HG03469 (cell line): ENCODE measurements at regions not wholly inside any gene's neighbourhood (a gene's known extent, or its start where the extent isn't known, plus 50 kb on each side); places are given as distances from the start of the nearest gene placed in this dataset.

Experiments
- ATAC-seq: cut with Tn5 transposase; IDR thresholded peaks from one replicate; pipeline ENCODE4 v1.9.1; 2021; ENCODE audit warnings: mild to moderate bottlenecking, moderate library complexity, moderate number of reproducible peaks; ENCODE audit not compliant: unreplicated experiment

GRCh38 chr21:15233611-15234010, 168.8 kb upstream of the NRIP1 start:
- no peak for ATAC-seq

- ATAC-seq = no peak
Measured at GRCh38 chr21:15236111-15236510, 171.3 kb upstream of the NRIP1 start.

DNA sequence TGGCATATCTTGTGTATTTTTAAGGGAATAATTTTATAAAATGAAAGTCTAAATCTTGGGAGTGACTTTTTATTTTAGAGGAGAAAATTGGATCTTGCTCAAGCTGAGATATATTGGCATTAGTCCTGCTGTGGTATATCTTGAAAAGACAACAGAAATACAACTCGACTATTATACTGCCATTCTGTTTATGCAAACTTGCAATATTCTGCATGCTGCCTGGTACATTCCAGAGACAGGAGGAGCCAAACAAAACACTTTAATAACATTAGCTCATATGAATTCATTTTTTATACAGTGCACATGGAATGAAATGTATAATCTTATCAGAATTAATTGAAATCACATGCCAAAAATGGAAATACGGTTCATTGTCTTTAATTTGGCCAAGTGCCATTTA, 176.0 kb upstream of the NRIP1 start:
- ATAC-seq = no peak

- no peak for ATAC-seq
Measured at GRCh38 chr21:15241997-15242736, 177.4 kb upstream of the NRIP1 start.

- ATAC-seq = no peak
Measured at GRCh38 chr21:15242906-15243305, 178.1 kb upstream of the NRIP1 start.

- no peak for ATAC-seq
Measured at GRCh38 chr21:15243406-15243805, 178.6 kb upstream of the NRIP1 start.

DNA sequence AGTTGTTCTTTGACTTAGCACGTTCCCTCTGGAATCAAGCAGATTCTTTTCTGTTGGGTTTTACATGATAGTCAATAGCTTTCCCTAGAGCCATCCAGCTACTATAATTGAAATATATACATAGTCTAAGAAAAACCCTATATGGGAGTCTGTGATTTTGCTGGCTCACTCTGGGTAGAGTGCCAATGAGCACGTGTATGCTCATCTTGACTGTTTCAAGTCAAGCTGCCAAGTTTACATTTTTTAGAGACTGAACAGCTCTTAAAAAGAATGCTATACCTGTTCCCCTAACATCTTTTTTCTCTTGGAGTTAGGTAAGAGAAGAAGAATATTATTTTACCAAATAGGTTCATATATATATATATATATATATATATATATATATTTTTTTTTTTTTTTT, 182.8 kb upstream of the NRIP1 start:
- ATAC-seq = no peak

DNA sequence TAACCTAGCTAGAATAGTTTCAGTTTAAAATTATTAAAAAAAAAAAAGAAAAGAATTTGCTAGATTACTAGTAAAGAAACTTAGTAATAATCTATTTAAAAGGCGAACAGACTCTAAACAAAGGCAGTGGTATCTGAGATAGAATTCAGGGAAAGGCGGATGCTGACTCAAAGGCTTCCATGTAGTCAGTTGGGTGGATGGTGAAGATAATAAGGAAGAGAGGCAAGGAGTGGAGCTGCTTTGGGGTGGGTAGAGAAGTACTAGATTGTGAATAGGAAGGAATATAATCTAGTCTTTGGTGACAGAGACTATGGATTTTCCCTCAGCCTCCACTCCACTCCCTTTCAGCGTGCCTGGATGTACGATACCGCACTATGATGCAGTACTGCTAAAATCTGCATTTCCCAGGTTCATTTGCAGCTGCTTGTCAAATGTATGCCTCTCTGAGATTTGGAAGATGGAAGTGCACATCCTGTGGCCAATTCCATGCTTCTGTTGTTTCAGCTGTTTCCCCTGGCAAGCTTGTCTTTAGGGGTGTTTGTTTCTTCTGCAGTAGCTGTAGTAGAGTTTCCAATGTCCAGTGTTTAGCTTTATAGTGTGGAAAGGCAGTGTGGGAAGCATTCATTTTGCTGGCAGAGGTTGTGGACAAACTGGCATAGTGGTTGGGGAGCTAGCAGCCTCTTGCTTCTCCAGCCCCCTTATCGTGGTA, 184.6 kb upstream of the NRIP1 start:
- ATAC-seq = no peak

DNA sequence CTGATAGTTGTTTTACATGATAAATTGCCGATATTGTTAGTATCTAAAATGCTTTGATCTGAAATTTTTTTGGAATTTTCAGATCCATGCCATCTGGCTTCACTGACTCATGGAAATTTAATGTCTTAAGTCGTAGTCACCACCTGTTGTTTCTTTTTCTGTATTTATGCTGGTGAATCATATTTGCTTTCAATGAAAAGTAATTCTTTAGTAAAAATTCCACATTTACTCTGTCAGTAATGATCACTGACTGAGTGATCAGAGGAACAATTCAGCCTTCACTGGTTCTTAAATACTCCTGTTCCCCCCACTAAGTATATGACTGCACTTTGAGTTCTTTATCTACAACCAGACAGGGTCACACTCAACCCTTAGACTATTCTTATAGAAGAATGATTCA, 185.6 kb upstream of the NRIP1 start:
- no peak for ATAC-seq

DNA sequence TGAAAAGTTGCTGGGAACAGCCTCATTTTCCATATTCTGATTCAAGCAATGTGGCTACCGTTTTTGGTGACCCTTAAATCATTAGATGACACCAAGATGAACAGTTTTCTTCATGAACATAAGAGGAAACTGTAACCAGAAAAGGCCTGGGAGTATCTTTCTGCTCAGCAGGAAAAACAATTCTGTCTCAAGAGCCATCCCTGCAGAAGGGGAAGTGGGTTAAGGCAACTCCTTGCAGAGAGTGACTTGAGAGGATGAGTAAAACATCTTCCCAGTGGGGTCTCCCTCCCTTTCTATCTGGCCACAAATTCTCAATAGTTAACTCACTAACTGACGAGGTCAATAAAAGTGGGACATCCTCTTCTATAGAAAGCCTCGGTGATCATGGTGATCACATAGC, 187.6 kb upstream of the NRIP1 start:
- ATAC-seq = no peak

GRCh38 chr21:15254111-15254510, 189.3 kb upstream of the NRIP1 start:
- no peak for ATAC-seq

DNA sequence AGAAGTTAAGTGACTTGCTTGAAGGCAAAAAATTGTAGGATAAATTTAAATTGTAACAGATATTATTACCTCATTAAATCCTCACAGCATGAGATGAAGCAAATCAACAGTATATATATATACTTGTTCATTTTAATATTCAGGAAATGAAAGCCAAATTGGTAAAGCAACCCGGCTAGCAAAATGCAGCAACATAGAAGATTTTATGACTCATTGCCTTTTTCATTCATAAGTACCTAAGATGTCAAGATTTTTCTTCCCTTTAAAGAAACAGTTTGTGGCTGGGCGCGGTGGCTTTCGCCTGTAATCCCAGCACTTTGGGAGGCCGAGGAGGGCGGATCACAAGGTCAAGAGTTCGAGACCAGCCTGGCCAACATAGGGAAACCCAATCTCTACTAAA, 190.5 kb upstream of the NRIP1 start:
- ATAC-seq = no peak

GRCh38 chr21:15255763-15256162, 191.0 kb upstream of the NRIP1 start:
- ATAC-seq = no peak

DNA sequence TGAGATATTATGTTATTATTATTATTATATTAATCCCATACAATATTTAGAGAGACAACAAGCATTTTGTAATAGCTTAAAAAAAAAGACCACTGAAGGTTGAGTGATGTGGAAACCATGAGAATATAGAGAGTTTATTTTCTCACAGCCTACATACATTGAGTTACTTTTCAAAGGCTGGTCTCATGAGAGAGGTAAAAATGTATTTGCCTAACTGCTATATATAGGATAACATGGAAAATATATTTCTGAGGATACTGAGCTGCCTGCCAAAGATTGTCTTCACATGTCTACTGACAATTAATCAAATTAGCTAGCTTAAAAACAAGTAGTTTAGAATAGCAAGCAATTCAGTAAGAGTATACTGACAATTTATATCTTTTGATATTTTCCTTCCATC, 192.2 kb upstream of the NRIP1 start:
- ATAC-seq = no peak

GRCh38 chr21:15257646-15258045, 192.8 kb upstream of the NRIP1 start:
- ATAC-seq = no peak

- ATAC-seq = no peak
Measured at GRCh38 chr21:15259824-15260223, 195.0 kb upstream of the NRIP1 start.

- ATAC-seq = no peak
Measured at GRCh38 chr21:15260604-15261003, 195.8 kb upstream of the NRIP1 start.

DNA sequence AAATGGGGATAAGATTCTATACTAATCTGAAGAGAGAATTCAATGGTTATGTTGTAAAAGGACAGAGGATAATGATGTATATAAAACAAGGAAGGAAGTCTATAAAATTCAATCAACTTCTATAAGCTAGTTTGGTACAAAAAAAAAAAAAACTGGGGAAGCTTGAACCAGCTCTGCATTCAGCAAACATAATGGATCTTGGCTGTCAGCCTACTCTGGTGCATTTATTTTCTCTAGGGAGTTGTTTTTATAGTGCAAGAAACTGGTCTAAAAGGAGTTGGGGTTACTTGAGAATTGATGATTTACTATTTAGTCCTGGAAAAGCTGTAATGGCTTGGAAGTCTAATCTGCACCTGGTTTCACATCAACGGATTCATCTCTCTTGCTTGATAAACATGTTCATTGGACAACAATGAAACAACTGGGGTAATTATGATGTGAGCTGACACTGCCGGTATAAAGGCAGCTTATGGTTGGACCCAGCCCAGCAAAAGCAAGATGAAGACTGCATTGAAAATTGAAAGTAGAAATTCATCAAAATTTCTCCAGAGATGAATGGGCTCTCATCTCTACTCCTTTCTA, 199.4 kb upstream of the NRIP1 start:
- ATAC-seq = no peak

DNA sequence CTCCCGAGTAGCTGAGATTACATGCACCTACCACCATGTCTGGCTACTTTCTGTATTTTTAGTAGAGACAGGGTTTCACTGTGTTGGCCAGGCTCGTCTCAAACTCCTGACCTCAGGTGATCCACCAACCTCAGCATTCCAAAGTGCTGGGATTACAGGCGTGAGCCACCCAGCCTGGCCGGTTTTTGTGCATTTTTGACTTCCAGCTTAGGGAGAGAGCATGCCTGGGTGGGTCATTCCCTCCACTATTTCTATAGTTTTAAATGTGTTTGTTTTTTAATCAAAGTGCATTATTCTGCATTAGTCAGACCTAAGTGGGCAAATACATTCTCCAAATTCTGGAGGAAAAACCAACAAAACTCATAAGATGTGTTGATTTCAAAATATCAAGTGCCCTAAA, 207.4 kb upstream of the NRIP1 start:
- no peak for ATAC-seq

DNA sequence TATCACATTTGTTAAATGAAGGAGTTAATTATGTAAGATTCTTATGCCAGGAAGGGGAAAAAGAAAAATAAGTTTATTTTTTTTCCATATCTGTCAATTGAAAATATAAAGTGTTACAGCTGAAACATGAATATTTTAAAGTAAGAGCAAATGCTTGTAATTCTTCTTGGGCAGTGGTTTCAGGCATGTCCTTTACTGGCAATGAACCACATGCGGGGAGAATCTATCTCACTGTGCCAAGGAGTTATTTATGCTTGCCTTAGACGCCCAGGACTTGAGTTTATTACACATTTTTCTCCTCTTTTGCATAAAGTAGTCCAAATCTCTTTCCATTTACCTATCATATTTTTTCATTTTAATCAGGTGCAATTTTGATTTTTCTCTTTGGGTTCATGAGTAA, 207.8 kb upstream of the NRIP1 start:
- ATAC-seq = no peak

- no peak for ATAC-seq
Measured at GRCh38 chr21:15273244-15273643, 208.4 kb upstream of the NRIP1 start.
